Endothelial cell of umbilical vein (primary cell): ENCODE measurements at regions not wholly inside any gene's neighbourhood (a gene's known extent, or its start where the extent isn't known, plus 50 kb on each side); places are given as distances from the start of the nearest gene placed in this dataset.

Experiments
- BruUV-seq: library from RNA; stranded (reverse); fragments of 400-500 nt; replicated peaks from 2 replicates; lab custom pipeline; 2021; lab: Mats Ljungman, UMichigan
- CTCF ChIA-PET: fragments of 300-600, 350-600 bp; sonication (Branson Sonifier 250); formaldehyde crosslinking; loops from one replicate; lab custom pipeline; 2021; ENCODE audit warnings: antibody characterized with exemption, inconsistent platforms; lab: Charles Lee
- POLR2A ChIA-PET: fragments of 300-600, 350-600 bp; sonication (Branson Sonifier 250); formaldehyde crosslinking; loops from one replicate; lab custom pipeline; 2021; ENCODE audit warnings: antibody characterized with exemption, inconsistent platforms; lab: Charles Lee
- DNase-seq: peaks from one replicate; pipeline ENCODE4 v3.0.0-alpha.2; 2011; ENCODE audit warnings: low read depth, low spot score
- FAIRE-seq: peaks from 2 replicates; lab custom pipeline; 2011; peaks lifted over from hg19 to GRCh38; lab: Jason Lieb, UNC
- H2AFZ ChIP-seq: 2 replicates; pipeline ENCODE4 v1.6.0; 2012; ENCODE audit warnings: low read depth, low read length, control low read depth, inconsistent platforms
- H3K27ac ChIP-seq: 2 replicates; pipeline ENCODE4 v1.5.1; 2011; ENCODE audit warnings: low read depth, mild to moderate bottlenecking, control low read depth, low read length, moderate library complexity; ENCODE audit not compliant: insufficient read depth
- H3K27me3 ChIP-seq, 2 experiments: 2 replicates each; pipeline versions ENCODE4 v1.6.0 to v1.6.1; 2011; ENCODE audit warnings: low read length in 2 of 2, mixed read lengths in 1 of 2; ENCODE audit not compliant: control insufficient read depth in 2 of 2, insufficient read depth in 2 of 2
- H3K36me3 ChIP-seq, 2 experiments: 2 replicates in 1 of 2; 3 replicates in 1 of 2; pipeline ENCODE4 v1.5.1; 2011; ENCODE audit warnings: low read length in 2 of 2, mild to moderate bottlenecking in 1 of 2, moderate library complexity in 1 of 2; ENCODE audit not compliant: control insufficient read depth in 2 of 2, insufficient read depth in 2 of 2; ENCODE audit errors: extremely low read depth in 1 of 2
- H3K4me1 ChIP-seq: 3 replicates; pipeline ENCODE4 v1.5.1; 2011; ENCODE audit warnings: mild to moderate bottlenecking, low read length; ENCODE audit not compliant: control insufficient read depth, insufficient read depth; ENCODE audit errors: extremely low read depth
- H3K4me2 ChIP-seq: 2 replicates; pipeline ENCODE4 v1.6.1; 2011; ENCODE audit warnings: low read length, control low read depth, mixed read lengths; ENCODE audit not compliant: insufficient read depth
- H3K4me3 ChIP-seq, 3 experiments: fragments of 200-600 bp in 1 of 3; sonication (generic), shearing (Covaris generic) in 1 of 3; replicated peaks in 1 of 3; 2 replicates each; pipeline ENCODE4 v1.5.1; 2011 to 2016; ENCODE audit warnings: control low read depth in 3 of 3, low read length in 3 of 3, mild to moderate bottlenecking in 2 of 3, inconsistent platforms in 1 of 3, low read depth in 1 of 3, moderate library complexity in 1 of 3; ENCODE audit not compliant: insufficient read depth in 1 of 3
- H3K79me2 ChIP-seq: 2 replicates; pipeline ENCODE4 v1.6.0; 2012; ENCODE audit warnings: low read length, inconsistent platforms; ENCODE audit not compliant: control insufficient read depth, insufficient read depth
- H3K9ac ChIP-seq: replicated peaks from 2 replicates; pipeline ENCODE3; 2011; ENCODE audit warnings: low read length, control low read depth; ENCODE audit not compliant: insufficient read depth; ENCODE audit errors: extremely low read depth
- H3K9me1 ChIP-seq: replicated peaks from 3 replicates; pipeline ENCODE4 v1.6.0; 2011; ENCODE audit warnings: mild to moderate bottlenecking, low read length; ENCODE audit not compliant: control insufficient read depth, insufficient read depth; ENCODE audit errors: extremely low read depth
- H3K9me3 ChIP-seq: replicated peaks from 2 replicates; pipeline ENCODE4 v1.5.1; 2012; ENCODE audit warnings: low read length, inconsistent platforms; ENCODE audit not compliant: control insufficient read depth, insufficient read depth
- H4K20me1 ChIP-seq: replicated peaks from 2 replicates; pipeline ENCODE3; 2011; ENCODE audit warnings: mild to moderate bottlenecking, low read length; ENCODE audit not compliant: control insufficient read depth, insufficient read depth; ENCODE audit errors: extremely low read depth
- EZH2 ChIP-seq: IDR thresholded peaks from 2 replicates; pipeline ENCODE4 v1.6.1; 2012; ENCODE audit warnings: borderline replicate concordance, low read depth, mild to moderate bottlenecking, moderate library complexity, low read length, inconsistent platforms; ENCODE audit not compliant: severe bottlenecking
- FOS ChIP-seq: IDR thresholded peaks from 2 replicates; pipeline ENCODE4 v1.6.1; 2011; ENCODE audit warnings: mild to moderate bottlenecking, low read length, moderate library complexity, borderline replicate concordance; ENCODE audit not compliant: insufficient read depth
- GATA2 ChIP-seq: IDR thresholded peaks from 2 replicates; pipeline ENCODE4 v1.7.0; 2011; ENCODE audit warnings: low read depth, mild to moderate bottlenecking, moderate library complexity, mixed read lengths, low read length; ENCODE audit not compliant: insufficient read length, insufficient read depth
- JUN ChIP-seq: IDR thresholded peaks from 2 replicates; pipeline ENCODE4 v1.6.1; 2011; ENCODE audit warnings: borderline replicate concordance, low read depth; ENCODE audit not compliant: insufficient read length, insufficient read depth
- MYC ChIP-seq: IDR thresholded peaks from one replicate; pipeline ENCODE4 v1.6.1; 2011; ENCODE audit warnings: mild to moderate bottlenecking, low read depth, low read length
- POLR2A ChIP-seq: IDR thresholded peaks from 2 replicates; pipeline ENCODE4 v1.6.1; 2012; ENCODE audit warnings: low read depth, mild to moderate bottlenecking, control low read depth, low read length
- POLR2AphosphoS5 ChIP-seq: IDR thresholded peaks from 2 replicates; pipeline ENCODE4 v1.6.1; 2012; ENCODE audit warnings: low read depth, mild to moderate bottlenecking, control low read depth, low read length, moderate library complexity; ENCODE audit not compliant: insufficient read depth
- dilution Hi-C: fragments of 300-500 bp; cut with MboI; formaldehyde crosslinking; loops from one replicate; pipeline ENCODE4 v1.15.0; 2019; ENCODE audit warnings: low sequenced_read_pairs; ENCODE audit not compliant: extremely low pct_ligation_motif_present
- intact Hi-C: fragments of 100-400 bp; cut with micrococcal nuclease; formaldehyde crosslinking; loops from one replicate; pipeline ENCODE4 v1.10.0; 2022
- TF ChIP-seq, protein P1 (sequence below): IDR thresholded peaks from 2 replicates; pipeline ENCODE4 v1.6.1; 2011; ENCODE audit not compliant: insufficient read depth, insufficient read length
- TF ChIP-seq, protein P2 (sequence below), 2 donors: IDR thresholded peaks; 1 replicate in 1 of 2; 2 replicates in 1 of 2; pipeline ENCODE4 v1.5.1; 2011; ENCODE audit warnings: low read length in 2 of 2, mild to moderate bottlenecking in 2 of 2, moderate library complexity in 2 of 2, control low read depth in 1 of 2, inconsistent platforms in 1 of 2, low read depth in 1 of 2; ENCODE audit not compliant: insufficient read depth in 1 of 2; ENCODE audit errors: extremely low read depth in 1 of 2

- H3K4me2 ChIP-seq = no peak overlapping the region
These were observed 649.0 kb upstream of the PCDH15 start for GRCh38 chr10:55449981-55450380.

More at GRCh38 chr10:55449981-55450380, 649.0 kb upstream of the PCDH15 start:
- dilution Hi-C loops = no loop called here
- DNase-seq (no peak), FAIRE-seq (no peak)
- no peaks in the 10 kb centered on the region for H3K79me2 ChIP-seq
- CTCF ChIA-PET = no interaction called here
- no peaks in the 10 kb centered on the region for H4K20me1 ChIP-seq
- no peak for TF ChIP-seq EZH2
- TF ChIP-seq POLR2AphosphoS5 = no peak
- TF ChIP-seq MYC = no peak
- TF ChIP-seq, protein P1, sequence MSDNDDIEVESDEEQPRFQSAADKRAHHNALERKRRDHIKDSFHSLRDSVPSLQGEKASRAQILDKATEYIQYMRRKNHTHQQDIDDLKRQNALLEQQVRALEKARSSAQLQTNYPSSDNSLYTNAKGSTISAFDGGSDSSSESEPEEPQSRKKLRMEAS = no peak
- TF ChIP-seq, protein P2, sequence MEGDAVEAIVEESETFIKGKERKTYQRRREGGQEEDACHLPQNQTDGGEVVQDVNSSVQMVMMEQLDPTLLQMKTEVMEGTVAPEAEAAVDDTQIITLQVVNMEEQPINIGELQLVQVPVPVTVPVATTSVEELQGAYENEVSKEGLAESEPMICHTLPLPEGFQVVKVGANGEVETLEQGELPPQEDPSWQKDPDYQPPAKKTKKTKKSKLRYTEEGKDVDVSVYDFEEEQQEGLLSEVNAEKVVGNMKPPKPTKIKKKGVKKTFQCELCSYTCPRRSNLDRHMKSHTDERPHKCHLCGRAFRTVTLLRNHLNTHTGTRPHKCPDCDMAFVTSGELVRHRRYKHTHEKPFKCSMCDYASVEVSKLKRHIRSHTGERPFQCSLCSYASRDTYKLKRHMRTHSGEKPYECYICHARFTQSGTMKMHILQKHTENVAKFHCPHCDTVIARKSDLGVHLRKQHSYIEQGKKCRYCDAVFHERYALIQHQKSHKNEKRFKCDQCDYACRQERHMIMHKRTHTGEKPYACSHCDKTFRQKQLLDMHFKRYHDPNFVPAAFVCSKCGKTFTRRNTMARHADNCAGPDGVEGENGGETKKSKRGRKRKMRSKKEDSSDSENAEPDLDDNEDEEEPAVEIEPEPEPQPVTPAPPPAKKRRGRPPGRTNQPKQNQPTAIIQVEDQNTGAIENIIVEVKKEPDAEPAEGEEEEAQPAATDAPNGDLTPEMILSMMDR (IDR thresholded peaks at IDR 0.05; ENCODE audit: extremely low read depth in 1 of 2, insufficient read depth in 1 of 2, low read depth in 1 of 2, low read length in 2 of 2) = no peak
- no peak for TF ChIP-seq POLR2A
- TF ChIP-seq GATA2 = no peak
- TF ChIP-seq FOS = no peak
- TF ChIP-seq JUN = no peak
- no TSS peak for BruUV-seq
- no peak overlapping the region for H3K4me3 ChIP-seq
- no peaks in the 10 kb centered on the region for H3K36me3 ChIP-seq
- no peak overlapping the region for H2AFZ ChIP-seq
- no peaks in the 10 kb centered on the region for H3K27me3 ChIP-seq
- POLR2A ChIA-PET = no interaction called here
- H3K9ac ChIP-seq = no peak overlapping the region
- no peaks in the 10 kb centered on the region for H3K9me1 ChIP-seq
- intact Hi-C loops = no loop called here
- H3K27ac ChIP-seq = no peak overlapping the region
- no peaks in the 10 kb centered on the region for H3K4me1 ChIP-seq
- H3K9me3 ChIP-seq = no peaks in the 10 kb centered on the region
